K562 (cell line): ENCODE measurements at regions not wholly inside any gene's neighbourhood (a gene's known extent, or its start where the extent isn't known, plus 50 kb on each side); places are given as distances from the start of the nearest gene placed in this dataset.

Experiments
- FOXM1 ChIP-seq, 2 experiments: fragments of 450-650 bp in 1 of 2; sonication (generic) in 1 of 2; formaldehyde crosslinking in 1 of 2; IDR thresholded peaks; 2 replicates each; pipeline versions ENCODE4 v1.6.1 to v1.9.0; 2017 to 2022; ENCODE audit warnings: low read depth in 2 of 2, mild to moderate bottlenecking in 2 of 2, missing genetic modification reagents in 1 of 2, moderate library complexity in 1 of 2
- MEF2A ChIP-seq: IDR thresholded peaks from 2 replicates; pipeline ENCODE4 v1.6.1; 2011; ENCODE audit warnings: low read depth, mild to moderate bottlenecking, low read length, moderate library complexity; ENCODE audit not compliant: control insufficient read depth
- POLR2A ChIP-seq: fragments of 450-650 bp; conservative IDR thresholded peaks from 2 replicates; pipeline ENCODE4 v1.6.1; 2016
- POLR2G ChIP-seq: fragments of 200-400 bp; formaldehyde crosslinking; IDR thresholded peaks from 2 replicates; pipeline ENCODE4 v1.6.1; 2017; ENCODE audit warnings: low read depth, mild to moderate bottlenecking, antibody characterized with exemption, low read length, moderate library complexity
- TF ChIP-seq, protein P1 (sequence below): sonication (generic); formaldehyde crosslinking; IDR thresholded peaks from 2 replicates; pipeline ENCODE4 v1.8.0; 2022; ENCODE audit warnings: missing genetic modification reagents, mild to moderate bottlenecking, moderate library complexity, borderline replicate concordance
- TF ChIP-seq, protein P2 (sequence below): sonication (generic); formaldehyde crosslinking; IDR thresholded peaks from 2 replicates; pipeline ENCODE4 v1.8.0; 2023; ENCODE audit warnings: mild to moderate bottlenecking, missing genetic modification reagents
- TF ChIP-seq, protein P3 (sequence below): fragments of 450-650 bp; IDR thresholded peaks from 2 replicates; pipeline ENCODE4 v1.6.1; 2017; ENCODE audit warnings: antibody characterized with exemption, mild to moderate bottlenecking

DNA sequence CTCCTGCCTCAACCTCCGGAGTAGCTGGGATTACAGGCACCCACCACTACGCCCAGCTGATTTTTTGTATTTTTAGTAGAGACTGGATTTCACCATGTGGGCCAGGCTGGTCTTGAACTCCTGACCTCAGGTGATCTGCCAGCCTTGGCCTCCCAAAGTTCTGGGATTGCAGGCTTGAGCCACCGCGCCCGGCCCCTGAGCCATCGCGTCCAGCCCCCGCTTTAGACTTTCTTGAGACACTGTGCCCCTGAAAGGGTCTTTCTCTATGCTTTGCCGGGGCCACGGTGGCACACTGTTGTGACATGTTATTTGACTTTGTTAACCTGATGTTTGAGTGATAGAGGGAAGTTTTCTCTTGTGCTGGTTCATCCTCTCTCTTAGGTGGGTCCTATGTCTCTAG, 186.4 kb downstream of the BTG1 start (continued):
- TF ChIP-seq, protein P1, sequence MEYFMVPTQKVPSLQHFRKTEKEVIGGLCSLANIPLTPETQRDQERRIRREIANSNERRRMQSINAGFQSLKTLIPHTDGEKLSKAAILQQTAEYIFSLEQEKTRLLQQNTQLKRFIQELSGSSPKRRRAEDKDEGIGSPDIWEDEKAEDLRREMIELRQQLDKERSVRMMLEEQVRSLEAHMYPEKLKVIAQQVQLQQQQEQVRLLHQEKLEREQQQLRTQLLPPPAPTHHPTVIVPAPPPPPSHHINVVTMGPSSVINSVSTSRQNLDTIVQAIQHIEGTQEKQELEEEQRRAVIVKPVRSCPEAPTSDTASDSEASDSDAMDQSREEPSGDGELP (CRISPR knock-in tag) = no peak
- no peak for TF ChIP-seq MEF2A
- TF ChIP-seq, protein P2, sequence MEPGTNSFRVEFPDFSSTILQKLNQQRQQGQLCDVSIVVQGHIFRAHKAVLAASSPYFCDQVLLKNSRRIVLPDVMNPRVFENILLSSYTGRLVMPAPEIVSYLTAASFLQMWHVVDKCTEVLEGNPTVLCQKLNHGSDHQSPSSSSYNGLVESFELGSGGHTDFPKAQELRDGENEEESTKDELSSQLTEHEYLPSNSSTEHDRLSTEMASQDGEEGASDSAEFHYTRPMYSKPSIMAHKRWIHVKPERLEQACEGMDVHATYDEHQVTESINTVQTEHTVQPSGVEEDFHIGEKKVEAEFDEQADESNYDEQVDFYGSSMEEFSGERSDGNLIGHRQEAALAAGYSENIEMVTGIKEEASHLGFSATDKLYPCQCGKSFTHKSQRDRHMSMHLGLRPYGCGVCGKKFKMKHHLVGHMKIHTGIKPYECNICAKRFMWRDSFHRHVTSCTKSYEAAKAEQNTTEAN = no peak
- TF ChIP-seq, protein P3, sequence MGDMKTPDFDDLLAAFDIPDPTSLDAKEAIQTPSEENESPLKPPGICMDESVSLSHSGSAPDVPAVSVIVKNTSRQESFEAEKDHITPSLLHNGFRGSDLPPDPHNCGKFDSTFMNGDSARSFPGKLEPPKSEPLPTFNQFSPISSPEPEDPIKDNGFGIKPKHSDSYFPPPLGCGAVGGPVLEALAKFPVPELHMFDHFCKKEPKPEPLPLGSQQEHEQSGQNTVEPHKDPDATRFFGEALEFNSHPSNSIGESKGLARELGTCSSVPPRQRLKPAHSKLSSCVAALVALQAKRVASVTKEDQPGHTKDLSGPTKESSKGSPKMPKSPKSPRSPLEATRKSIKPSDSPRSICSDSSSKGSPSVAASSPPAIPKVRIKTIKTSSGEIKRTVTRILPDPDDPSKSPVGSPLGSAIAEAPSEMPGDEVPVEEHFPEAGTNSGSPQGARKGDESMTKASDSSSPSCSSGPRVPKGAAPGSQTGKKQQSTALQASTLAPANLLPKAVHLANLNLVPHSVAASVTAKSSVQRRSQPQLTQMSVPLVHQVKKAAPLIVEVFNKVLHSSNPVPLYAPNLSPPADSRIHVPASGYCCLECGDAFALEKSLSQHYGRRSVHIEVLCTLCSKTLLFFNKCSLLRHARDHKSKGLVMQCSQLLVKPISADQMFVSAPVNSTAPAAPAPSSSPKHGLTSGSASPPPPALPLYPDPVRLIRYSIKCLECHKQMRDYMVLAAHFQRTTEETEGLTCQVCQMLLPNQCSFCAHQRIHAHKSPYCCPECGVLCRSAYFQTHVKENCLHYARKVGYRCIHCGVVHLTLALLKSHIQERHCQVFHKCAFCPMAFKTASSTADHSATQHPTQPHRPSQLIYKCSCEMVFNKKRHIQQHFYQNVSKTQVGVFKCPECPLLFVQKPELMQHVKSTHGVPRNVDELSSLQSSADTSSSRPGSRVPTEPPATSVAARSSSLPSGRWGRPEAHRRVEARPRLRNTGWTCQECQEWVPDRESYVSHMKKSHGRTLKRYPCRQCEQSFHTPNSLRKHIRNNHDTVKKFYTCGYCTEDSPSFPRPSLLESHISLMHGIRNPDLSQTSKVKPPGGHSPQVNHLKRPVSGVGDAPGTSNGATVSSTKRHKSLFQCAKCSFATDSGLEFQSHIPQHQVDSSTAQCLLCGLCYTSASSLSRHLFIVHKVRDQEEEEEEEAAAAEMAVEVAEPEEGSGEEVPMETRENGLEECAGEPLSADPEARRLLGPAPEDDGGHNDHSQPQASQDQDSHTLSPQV = no peak
- TF ChIP-seq POLR2G = no peak
- TF ChIP-seq POLR2A = no peak
- no peak for TF ChIP-seq FOXM1 (IDR thresholded peaks at IDR 0.05; ENCODE audit: low read depth)
- TF ChIP-seq FOXM1 (CRISPR knock-in tag; IDR thresholded peaks at IDR 0.05; ENCODE audit: low read depth) = no peak
